ENCODE measurements at regions not wholly inside any gene's neighbourhood (a gene's known extent, or its start where the extent isn't known, plus 50 kb on each side); places are given as distances from the start of the nearest gene placed in this dataset.

- TF ChIP-seq CTCF (IDR thresholded peaks at IDR 0.05; ENCODE audit: insufficient read depth, low read depth, low read length) = no peak
- no peak for DNase-seq (ENCODE audit: low read depth)
- H3K4me3 ChIP-seq (ENCODE audit: low read depth, low read length) = no peak overlapping the region
These were observed 415.5 kb upstream of the COBL start for GRCh38 chr7:51732116-51732515.

GRCh38 chr7:51731075-51731474 is 414.5 kb upstream of the COBL start:
- no peak overlapping the region for H3K4me3 ChIP-seq (ENCODE audit: low read depth, low read length)
- DNase-seq (ENCODE audit: low read depth) = no peak
- TF ChIP-seq CTCF (IDR thresholded peaks at IDR 0.05; ENCODE audit: insufficient read depth, low read depth, low read length) = no peak

GRCh38 chr7:51727441-51727840 is 410.8 kb upstream of the COBL start:
- TF ChIP-seq CTCF (IDR thresholded peaks at IDR 0.05; ENCODE audit: insufficient read depth, low read depth, low read length) = no peak
- no peak for DNase-seq (ENCODE audit: low read depth)
- no peak overlapping the region for H3K4me3 ChIP-seq (ENCODE audit: low read depth, low read length)

GRCh38 chr7:51706851-51707250 is 390.2 kb upstream of the COBL start:
- no peak for TF ChIP-seq CTCF (IDR thresholded peaks at IDR 0.05; ENCODE audit: insufficient read depth, low read depth, low read length)
- no peak overlapping the region for H3K4me3 ChIP-seq (ENCODE audit: low read depth, low read length)
- DNase-seq (ENCODE audit: low read depth) = no peak

GRCh38 chr7:51705701-51706100 is 389.1 kb upstream of the COBL start:
- H3K4me3 ChIP-seq (ENCODE audit: low read depth, low read length) = no peak overlapping the region
- no peak for DNase-seq (ENCODE audit: low read depth)
- TF ChIP-seq CTCF (IDR thresholded peaks at IDR 0.05; ENCODE audit: insufficient read depth, low read depth, low read length) = no peak

- no peak overlapping the region for H3K4me3 ChIP-seq (ENCODE audit: low read depth, low read length)
- TF ChIP-seq CTCF (IDR thresholded peaks at IDR 0.05; ENCODE audit: insufficient read depth, low read depth, low read length) = no peak
- DNase-seq (ENCODE audit: low read depth) = no peak
These were observed 386.1 kb upstream of the COBL start for GRCh38 chr7:51702673-51703072.

- no peak for DNase-seq (ENCODE audit: low read depth)
- no peak for TF ChIP-seq CTCF (IDR thresholded peaks at IDR 0.05; ENCODE audit: insufficient read depth, low read depth, low read length)
- H3K4me3 ChIP-seq (ENCODE audit: low read depth, low read length) = no peak overlapping the region
These were observed 385.3 kb upstream of the COBL start for GRCh38 chr7:51701935-51702334.

All from fibroblast of villous mesenchyme (primary cell).